DOHH2 (cell line): ENCODE measurements at regions not wholly inside any gene's neighbourhood (a gene's known extent, or its start where the extent isn't known, plus 50 kb on each side); places are given as distances from the start of the nearest gene placed in this dataset.

Experiments
- H3F3A ChIP-seq: fragments of 200-600 bp; sonication (generic), shearing (Covaris generic); 2 replicates; pipeline ENCODE4 v1.6.0; 2016; ENCODE audit warnings: antibody characterized with exemption, mild to moderate bottlenecking; ENCODE audit not compliant: control insufficient read depth, insufficient read depth
- H3K27ac ChIP-seq: fragments of 200-600 bp; sonication (generic); 2 replicates; pipeline ENCODE4 v1.5.1; 2014; ENCODE audit warnings: low read depth, mild to moderate bottlenecking, low read length, moderate library complexity
- H3K27me3 ChIP-seq: fragments of 200-600 bp; sonication (generic); 2 replicates; pipeline ENCODE4 v1.6.1; 2014; ENCODE audit warnings: mild to moderate bottlenecking, low read length, mixed read lengths; ENCODE audit not compliant: control insufficient read depth
- H3K36me3 ChIP-seq: fragments of 200-600 bp; sonication (generic); 2 replicates; pipeline ENCODE4 v1.6.1; 2014; ENCODE audit warnings: mild to moderate bottlenecking, low read length, moderate library complexity, mixed read lengths; ENCODE audit not compliant: control insufficient read depth
- H3K4me1 ChIP-seq: fragments of 200-600 bp; sonication (generic); 2 replicates; pipeline ENCODE4 v1.6.1; 2014; ENCODE audit warnings: mild to moderate bottlenecking, low read length, mixed read lengths; ENCODE audit not compliant: control insufficient read depth
- H3K4me2 ChIP-seq: fragments of 200-600 bp; sonication (generic); 2 replicates; pipeline ENCODE4 v1.6.0; 2014; ENCODE audit warnings: mild to moderate bottlenecking, low read length, moderate library complexity
- H3K4me3 ChIP-seq: fragments of 200-600 bp; sonication (generic); 2 replicates; pipeline ENCODE4 v1.5.1; 2014; ENCODE audit warnings: mild to moderate bottlenecking, low read length, mixed read lengths
- H3K79me2 ChIP-seq: fragments of 200-600 bp; sonication (generic); 2 replicates; pipeline ENCODE4 v1.6.1; 2014; ENCODE audit warnings: mild to moderate bottlenecking, low read length, mixed read lengths; ENCODE audit not compliant: control insufficient read depth
- H3K9me2 ChIP-seq: fragments of 200-600 bp; sonication (generic); replicated peaks from 2 replicates; pipeline ENCODE4 v1.6.1; 2014; ENCODE audit warnings: mild to moderate bottlenecking, low read length, mixed read lengths; ENCODE audit not compliant: control insufficient read depth
- H3K9me3 ChIP-seq: fragments of 200-600 bp; sonication (generic); 2 replicates; pipeline ENCODE4 v1.6.1; 2014; ENCODE audit warnings: antibody characterized with exemption, low read length, mixed read lengths; ENCODE audit not compliant: control insufficient read depth, insufficient read depth
- H4K20me1 ChIP-seq: fragments of 200-600 bp; sonication (generic); 2 replicates; pipeline ENCODE4 v1.6.0; 2014; ENCODE audit warnings: low read depth, mild to moderate bottlenecking, antibody characterized with exemption, low read length, moderate library complexity; ENCODE audit not compliant: control insufficient read depth, insufficient read depth
- CTCF ChIP-seq: fragments of 200-600 bp; sonication (generic); IDR thresholded peaks from one replicate; pipeline ENCODE4 v1.5.1; 2014; ENCODE audit warnings: antibody characterized with exemption, mild to moderate bottlenecking, low read depth, low read length; ENCODE audit not compliant: poor library complexity, severe bottlenecking
- EZH2phosphoT487 ChIP-seq: fragments of 200-600 bp; sonication (generic); IDR thresholded peaks from 2 replicates; pipeline ENCODE4 v1.6.1; 2017; ENCODE audit warnings: borderline replicate concordance, mild to moderate bottlenecking, antibody characterized with exemption, low read length, moderate library complexity, mixed read lengths

- Histone ChIP-seq H3K36me3 (no peaks in the 10 kb centered on the region), H3K27ac (no peak overlapping the region), H3K4me1 (peaks cover 11% of the 10 kb centered on the region), H3K4me2 (no peak overlapping the region), H3K9me2 (no peaks in the 10 kb centered on the region), H3K4me3 (no peak overlapping the region), H3K79me2 (no peaks in the 10 kb centered on the region), H3K9me3 (no peaks in the 10 kb centered on the region), H4K20me1 (no peaks in the 10 kb centered on the region), H3F3A (no peaks in the 10 kb centered on the region), H3K27me3 (no peaks in the 10 kb centered on the region; the same call in 1 of the 2 replicates)
- TF ChIP-seq EZH2phosphoT487 (no peak), CTCF (no peak)
Observed at GRCh38 chr20:23243791-23244155, 106.8 kb upstream of the NXT1 start.

DNA sequence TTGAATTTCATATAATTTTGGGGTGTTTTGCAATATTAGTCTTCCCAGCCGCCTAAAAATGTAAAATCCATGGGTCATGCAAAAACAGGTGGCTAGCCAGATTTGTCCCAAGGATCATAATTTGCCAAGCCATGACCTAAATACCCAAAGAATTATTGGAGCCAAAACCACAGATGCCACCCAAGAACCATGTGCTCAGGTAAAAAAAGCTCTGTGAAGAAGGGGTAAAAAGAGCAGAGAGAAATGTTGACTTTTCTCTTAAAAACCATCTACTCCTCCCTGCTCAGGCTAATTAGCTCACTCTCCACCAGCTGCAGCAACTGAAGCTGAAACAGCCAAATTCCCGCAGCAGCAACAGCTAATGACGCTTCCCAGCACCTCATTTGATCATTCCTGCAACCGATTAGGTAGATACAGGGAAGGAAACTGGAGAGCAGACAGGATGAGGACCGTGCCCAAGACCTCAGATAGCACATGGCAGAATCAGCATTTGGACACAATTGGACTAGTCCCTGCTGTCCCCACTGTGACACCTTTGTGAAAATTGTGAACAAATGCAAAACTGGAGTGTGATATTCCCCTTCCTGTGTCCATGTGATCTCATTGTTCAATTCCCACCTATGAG lies 107.9 kb upstream of the NXT1 start:
- Histone ChIP-seq H3K4me3 (no peak overlapping the region), H3K36me3 (no peaks in the 10 kb centered on the region), H3K4me1 (peaks cover 11% of the 10 kb centered on the region), H3K9me3 (no peaks in the 10 kb centered on the region), H3K27me3 (no peaks in the 10 kb centered on the region), H3K27ac (no peak overlapping the region), H4K20me1 (no peaks in the 10 kb centered on the region), H3K79me2 (no peaks in the 10 kb centered on the region), H3K4me2 (no peak overlapping the region), H3K9me2 (no peaks in the 10 kb centered on the region), H3F3A (no peaks in the 10 kb centered on the region)
- TF ChIP-seq CTCF (no peak), EZH2phosphoT487 (no peak)

GRCh38 chr20:23242104-23242503 lies 108.5 kb upstream of the NXT1 start:
- TF ChIP-seq CTCF (no peak), EZH2phosphoT487 (no peak)
- Histone ChIP-seq H3K79me2 (no peaks in the 10 kb centered on the region), H3F3A (no peaks in the 10 kb centered on the region), H4K20me1 (no peaks in the 10 kb centered on the region), H3K4me1 (peaks cover 9% of the 10 kb centered on the region), H3K27ac (no peak overlapping the region), H3K4me2 (no peak overlapping the region), H3K4me3 (no peak overlapping the region), H3K36me3 (no peaks in the 10 kb centered on the region), H3K27me3 (no peaks in the 10 kb centered on the region), H3K9me3 (no peaks in the 10 kb centered on the region), H3K9me2 (no peaks in the 10 kb centered on the region)
